Tongue (tissue), 1 donor: ENCODE measurements at regions not wholly inside any gene's neighbourhood (a gene's known extent, or its start where the extent isn't known, plus 50 kb on each side); places are given as distances from the start of the nearest gene placed in this dataset.
"Not testable (repeated sequence)": the region's sequence is repeated elsewhere in the genome, so short reads cannot be mapped to it uniquely, and the experiment has no call there.

Experiments
- DNase-seq: peaks from one replicate; pipeline ENCODE4 v3.0.0-alpha.2; 2015

DNA sequence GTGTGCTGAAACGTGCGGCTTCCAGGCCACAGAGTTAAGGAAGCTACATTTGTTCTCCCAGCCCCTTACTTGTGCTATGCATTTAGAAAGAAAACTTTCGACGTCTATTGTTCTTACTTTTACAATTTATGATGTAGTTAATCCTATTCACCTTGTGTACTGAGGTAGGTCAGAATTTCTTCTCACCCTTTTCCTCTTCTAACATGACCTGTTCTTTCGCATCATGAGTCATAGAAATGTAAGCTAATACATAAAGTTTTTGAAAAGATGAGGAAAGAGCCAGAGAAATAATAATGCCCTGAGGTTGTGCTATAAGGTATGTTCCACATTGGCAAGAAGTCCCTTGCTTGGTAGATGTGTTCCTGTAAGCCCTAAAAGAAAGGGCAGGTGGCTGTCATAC, 298.3 kb downstream of the TRIML1 start:
- no peak for DNase-seq

DNA sequence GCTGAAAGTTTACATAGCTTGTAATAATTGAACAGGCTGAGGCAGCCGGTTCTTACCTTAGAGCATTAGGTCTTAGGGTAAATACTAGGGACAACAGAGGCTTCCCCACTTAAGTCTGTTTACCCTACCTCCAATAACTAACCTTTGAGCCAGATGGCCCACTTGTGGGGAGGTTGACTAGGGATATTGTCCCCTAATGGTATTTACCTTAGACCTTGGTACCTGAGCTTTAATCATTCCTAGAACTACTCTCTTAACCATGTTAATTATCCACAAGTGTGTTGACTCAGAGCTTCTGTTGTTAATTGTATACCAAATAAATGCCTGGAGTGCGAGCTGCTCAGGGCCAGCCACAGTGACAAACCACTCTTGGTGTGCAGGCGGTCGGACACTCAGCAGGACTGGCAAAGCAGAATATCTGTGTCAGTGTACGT, 299.2 kb downstream of the TRIML1 start:
- DNase-seq: not testable (repeated sequence)

DNA sequence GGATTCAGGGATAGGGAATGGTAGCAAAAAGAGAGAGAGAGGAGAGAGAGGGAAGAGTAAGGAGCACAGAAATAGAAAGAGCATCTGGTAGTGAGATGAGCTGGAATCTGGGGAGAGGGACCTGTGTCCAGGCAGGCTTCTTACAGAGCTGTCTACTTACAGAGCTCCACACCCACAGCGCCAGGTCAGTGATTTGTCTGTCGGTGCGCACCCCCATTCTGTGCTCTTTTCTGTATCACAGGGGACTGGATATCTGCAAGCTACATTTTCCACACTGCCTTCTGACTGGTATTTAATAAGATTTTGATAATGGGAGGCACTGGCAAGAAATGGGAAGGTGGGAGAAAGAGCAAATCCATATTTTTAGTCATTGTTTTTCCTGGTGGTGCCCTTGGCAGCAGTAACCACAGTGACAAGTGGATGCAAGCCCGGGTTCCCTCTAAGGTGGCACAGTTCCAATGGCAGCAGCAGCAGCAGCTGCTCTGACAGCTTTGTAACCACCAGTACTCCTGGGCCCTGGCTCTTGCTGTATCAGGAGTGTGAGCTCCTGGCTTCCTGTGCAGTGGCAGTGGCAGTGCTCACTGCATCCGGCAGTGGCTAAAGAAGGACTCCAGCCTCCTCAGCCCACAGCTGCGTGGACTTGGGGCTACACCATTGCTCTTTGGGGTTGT, 300.5 kb downstream of the TRIML1 start:
- peak; percentile 94 for DNase-seq

DNA sequence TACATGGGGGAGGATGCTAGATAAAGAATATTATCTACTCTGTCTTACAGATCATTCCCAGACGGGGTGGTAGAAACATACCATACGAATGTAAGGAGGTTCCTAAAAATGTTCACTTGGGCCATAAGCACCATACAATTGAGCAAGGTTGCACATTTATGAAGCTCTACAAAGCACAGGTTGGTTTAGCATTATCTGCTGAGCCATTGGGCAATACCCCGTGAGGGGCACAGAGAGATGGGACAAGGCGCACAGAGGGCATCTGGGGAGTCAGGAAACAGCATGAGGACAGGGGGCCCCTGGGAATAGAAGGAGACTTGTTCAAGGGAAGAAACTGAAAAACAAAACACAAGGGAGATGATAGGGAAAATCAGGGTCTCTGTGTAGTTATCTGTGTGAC, 305.3 kb downstream of the TRIML1 start:
- no peak for DNase-seq

DNA sequence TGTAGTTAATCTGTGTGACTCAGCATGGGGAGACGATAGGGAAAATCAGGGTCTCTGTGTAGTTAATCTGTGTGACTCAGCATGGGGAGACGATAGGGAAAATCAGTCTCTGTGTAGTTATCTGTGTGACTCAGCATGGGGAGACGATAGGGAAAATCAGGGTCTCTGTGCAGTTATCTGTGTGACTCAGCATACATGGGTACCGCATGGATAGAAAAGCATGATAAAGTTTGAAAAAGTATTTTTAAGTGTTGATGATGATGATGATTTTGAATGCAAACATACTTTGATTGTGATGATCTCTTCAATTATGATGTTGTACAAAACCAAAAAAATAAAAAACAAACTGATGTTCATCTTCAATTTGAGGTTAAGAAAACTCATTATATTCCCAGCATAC, 309.8 kb downstream of the TRIML1 start:
- DNase-seq: not testable (repeated sequence)

DNA sequence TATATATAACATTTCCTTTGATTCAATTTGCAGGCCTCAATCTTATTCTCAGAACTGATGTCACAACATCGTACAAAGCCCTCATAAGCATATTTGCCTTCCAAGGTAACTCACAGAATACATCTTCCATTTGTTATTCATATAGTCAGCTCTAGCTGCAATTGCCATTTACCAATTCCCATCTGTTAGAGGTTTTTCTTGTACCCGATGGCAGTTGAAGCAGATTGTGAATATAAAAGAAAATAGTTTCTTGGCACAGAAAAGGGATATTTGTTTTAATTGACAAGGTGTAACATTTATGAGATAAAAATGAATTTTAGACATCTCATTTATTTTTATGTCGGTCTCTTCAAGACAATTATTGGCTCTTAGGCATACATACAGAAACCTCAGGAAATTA, 311.3 kb downstream of the TRIML1 start:
- DNase-seq: no peak

DNA sequence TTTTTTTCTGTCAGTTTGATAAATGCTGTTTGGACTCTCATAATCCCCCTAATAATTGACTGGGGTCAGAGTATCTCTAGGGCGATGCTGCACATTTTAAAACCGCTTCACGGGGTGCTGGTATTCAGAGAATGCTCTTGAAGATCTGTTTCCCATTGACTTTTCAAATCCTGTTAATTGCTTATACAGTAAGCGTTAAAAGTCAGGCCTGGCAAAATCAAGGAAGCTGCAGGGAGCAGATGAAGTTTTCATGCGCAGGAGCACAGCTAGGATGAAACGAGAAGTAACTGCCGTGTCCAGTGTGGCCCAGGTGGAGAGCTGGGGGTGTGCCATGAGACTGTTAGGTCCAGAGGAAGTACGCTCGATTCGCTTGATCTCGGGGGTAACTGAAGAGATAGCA, 312.9 kb downstream of the TRIML1 start:
- no peak for DNase-seq

DNA sequence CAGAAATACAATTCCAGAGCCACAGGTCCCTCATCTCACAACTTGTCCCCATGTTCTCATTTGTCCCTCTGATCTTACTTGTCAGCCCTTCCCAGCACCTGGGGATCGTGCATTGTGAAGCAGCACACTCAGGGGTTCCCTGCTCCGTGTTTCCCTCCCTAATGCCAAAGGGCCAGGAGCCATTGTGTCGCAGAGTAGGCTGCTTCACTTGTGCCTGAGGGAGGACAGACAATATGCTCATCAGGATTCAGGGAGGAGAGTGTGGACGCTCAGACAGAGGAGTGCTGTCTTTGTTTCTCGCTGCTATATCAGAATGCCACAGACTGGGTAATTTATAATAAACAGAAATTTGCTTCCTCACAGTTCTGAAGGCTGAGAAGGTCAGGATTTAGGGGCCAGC, 315.3 kb downstream of the TRIML1 start:
- no peak for DNase-seq

DNA sequence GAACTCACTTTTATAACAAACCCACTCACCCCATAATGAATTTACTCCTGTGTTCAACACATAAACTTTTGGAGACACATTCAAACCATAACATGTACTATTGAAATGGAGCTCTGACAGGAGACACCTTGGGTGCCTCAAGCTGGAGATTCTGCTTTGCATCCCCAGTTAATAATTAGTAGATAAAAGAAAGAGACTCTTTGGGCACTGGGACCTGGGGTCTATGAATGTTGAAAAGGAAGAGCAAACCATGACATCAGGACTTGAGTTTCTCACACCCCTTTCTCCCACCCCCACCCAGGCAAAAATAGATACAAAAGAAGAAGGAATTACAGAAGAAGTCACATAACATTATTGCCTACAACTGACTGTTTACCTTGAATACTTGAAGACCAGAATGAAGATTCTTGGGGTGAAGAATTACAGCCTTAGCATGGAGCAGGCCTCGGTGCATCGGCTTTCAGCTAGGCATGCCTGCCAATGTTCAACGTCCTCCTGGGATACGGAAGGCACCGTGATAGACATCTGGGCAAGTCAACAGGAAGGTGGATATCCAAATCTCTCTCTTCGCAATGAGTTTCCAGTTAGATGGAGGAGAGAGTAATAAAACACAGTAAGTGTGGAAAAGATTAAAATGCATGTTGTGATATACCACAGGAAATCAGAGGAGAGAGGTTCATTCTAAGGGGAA, 316.0 kb downstream of the TRIML1 start:
- DNase-seq: no peak

DNA sequence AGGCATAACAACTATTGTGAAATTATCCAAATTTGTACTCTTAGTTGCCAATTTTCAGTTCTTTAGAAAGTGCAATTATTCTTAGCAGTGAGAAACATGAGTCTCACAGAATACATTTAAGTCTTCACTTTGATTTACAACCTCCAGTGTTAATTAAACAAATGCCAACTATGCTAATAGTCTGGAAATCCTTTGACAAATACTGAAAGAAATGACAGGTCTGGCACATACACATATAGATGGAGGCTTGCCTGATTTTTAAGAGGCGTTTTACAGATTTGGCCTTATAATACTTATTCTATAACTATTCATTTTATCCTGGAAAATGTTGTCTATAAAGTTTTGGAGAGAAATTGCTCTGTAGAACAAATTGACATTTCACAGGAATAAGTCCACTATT, 320.1 kb downstream of the TRIML1 start:
- DNase-seq: no peak

DNA sequence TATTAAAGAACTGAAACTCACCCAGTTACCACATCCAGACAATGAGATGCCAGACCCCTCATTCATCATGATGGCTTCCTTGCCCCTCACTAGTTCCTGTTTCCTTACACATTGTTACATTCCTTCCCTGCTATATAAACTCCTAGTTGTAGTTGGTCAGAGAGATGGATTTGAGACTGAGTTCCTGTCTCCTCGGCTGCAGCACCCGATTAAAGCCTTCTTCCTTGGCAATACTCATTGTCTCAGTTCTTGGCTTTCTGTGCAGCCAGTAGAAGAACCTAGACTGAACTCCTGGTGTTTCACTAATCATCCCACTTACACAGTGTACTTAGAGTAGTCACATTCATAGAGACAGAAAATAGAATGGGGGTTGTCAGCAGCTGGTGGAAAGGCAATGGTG, 324.7 kb downstream of the TRIML1 start:
- no peak for DNase-seq

DNA sequence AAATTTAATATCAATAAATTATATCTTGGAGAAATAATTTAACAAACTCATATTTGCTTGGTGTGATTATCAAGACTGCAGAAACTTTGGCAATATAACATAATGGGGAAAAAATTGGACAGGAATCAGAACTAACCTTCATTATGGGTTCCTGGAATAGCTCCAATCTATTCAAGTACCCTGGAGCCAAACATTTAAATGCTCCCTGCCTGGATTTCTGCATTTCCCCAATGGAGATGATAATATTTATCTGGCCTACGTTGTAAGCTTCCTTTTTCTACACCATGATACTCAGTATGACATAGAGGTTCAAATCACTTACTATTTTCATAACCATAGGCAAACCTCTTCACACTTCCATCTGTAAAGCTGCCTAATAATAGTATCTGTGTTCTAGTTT, 326.8 kb downstream of the TRIML1 start:
- no peak for DNase-seq

DNA sequence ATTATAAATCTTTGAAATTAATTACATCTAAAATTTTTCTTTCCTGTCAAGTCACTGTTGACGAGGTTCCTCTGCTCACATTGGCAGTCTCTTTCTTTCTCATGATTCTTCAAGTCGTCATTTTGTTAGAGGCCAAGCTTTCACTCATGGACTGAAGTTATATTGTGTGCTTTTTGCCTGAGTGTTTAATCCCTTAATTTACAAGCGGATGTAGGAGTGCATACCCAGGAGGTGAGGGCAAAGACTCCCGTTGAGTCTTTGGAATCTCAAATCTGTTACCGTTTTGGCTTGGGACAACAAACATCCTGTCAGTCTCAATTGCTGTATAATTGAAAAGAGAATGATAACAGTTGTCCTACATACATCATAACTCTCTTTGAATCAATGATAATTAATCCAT, 345.0 kb downstream of the TRIML1 start:
- no peak for DNase-seq

DNA sequence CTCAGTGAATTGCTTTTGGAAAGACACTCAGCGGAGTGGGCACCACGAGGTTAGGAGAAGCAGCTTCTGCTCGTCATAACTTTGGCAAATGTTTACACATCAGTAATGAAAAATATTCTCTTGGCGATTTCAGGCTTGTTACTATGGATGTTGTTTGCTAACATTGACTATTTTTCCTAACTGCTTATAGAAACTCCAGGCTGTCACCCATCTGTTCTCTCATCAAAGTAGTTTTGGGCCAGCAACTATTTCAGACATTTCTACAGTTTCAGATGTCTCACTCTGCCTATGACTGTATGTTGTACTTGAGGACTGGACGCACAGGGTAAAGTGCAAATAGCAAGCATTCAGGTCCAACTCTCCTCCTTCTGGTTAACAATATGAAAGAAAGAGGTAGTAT, 346.7 kb downstream of the TRIML1 start:
- no peak for DNase-seq

DNA sequence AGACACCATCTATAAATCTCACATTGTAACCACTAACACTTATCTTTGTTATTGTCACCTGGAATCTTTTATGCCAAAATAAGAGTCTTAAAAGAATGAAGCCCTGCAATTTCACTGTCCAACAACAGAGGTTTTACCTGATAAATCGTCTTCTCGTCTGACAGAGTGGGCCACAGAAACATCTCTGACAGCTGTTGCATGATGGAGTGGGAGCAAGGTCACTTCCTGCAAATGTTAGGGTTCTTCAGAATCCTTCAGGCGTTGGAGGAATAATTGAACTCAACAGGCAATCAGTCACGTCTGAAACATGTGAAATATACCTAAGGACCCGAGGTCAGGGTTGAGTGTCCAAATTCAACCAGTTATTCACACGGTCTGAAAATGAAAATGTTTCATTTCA, 353.6 kb downstream of the TRIML1 start:
- DNase-seq: no peak

DNA sequence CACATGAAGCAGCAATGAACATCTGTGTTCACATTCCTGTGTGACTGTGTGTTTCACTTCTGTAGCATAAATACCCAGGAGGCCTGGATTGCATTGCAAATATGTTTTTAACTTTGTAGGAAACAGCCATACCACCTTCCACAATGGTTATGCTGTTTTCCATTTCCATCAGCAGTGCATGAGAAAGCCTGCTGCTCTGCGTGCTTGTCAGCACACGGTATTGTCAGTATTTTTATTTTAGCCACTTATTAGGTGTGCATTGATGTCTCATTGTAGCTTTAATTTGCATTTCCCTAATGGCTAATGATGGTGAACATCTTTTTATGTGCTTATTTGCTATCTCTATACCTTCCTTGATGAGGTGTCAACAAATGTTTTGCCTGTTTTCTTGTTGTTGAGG, 355.9 kb downstream of the TRIML1 start:
- DNase-seq: no peak

DNA sequence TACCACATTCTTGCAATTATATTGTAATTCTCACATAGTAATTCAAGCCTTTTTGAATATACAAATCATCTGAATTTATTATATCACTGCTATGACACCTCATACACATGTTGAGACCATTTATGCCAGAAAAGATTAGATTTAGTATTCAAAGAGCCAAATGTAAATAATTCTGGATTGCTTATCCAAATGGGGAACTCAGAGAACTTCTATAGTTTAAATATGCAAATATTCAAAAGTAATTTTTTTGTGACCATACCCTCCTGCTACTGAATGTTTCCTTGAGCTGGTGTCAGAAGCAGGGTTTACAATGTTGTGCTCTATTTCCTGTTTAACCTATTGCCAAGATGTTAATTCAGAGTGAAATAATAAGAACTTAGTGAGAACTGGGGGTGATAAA, 372.2 kb downstream of the TRIML1 start:
- DNase-seq: no peak

DNA sequence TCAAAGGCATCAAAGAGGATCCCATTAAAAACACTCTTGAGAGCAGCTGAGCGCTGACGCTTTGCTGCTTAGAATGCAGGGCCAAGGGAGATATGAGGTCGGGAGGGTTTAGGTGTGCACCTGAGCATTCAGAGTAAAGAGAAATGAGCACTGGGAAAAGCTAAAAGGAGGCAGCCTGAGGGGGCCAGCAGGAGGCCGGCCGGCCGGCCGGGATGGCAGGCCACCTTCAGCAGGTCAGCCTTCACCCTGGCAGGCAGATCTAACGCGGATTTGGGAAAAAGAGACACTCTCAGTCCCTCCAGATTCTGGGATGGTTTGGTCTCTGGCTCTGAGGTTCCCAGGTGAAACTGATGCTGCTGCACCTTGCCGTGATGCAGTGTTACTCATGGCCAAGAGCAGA, 393.5 kb downstream of the TRIML1 start:
- DNase-seq: no peak

DNA sequence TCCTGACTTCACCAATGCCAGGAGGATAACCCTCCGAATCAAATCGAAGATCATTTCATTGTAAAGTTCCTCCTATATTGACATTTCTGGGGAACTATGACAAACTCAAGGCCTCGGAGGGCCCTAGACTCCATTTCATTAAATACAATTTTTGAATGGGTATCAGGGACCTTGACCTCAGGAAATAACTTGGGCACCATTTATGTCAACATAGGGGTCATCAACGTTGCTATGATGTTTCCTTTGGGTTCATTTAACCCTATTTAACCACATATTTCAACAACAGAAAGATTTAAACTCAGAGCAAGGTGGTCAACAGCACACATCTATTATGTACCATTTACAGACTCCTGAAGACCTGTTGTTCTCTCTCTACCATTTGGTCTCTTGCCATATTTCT, 395.1 kb downstream of the TRIML1 start:
- no peak for DNase-seq

DNA sequence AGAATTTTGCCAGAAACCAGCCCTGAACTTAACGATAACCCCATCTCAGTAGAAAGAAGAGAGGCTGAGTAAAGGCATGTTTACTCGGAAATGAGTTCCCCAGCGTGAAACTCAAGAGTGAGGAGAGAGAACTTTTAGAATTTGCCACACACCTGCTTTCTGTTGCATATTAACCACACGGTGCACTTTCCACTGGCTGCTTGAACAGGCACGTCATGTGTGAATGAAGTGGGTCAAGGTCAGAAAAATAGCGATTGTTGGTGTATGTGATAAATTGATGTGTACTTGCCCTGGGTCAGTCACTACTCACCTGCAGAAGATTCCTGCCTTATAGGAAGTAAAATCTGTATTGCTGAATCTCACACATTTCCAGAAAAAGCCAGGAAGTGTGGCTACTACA, 395.7 kb downstream of the TRIML1 start:
- DNase-seq: no peak

DNA sequence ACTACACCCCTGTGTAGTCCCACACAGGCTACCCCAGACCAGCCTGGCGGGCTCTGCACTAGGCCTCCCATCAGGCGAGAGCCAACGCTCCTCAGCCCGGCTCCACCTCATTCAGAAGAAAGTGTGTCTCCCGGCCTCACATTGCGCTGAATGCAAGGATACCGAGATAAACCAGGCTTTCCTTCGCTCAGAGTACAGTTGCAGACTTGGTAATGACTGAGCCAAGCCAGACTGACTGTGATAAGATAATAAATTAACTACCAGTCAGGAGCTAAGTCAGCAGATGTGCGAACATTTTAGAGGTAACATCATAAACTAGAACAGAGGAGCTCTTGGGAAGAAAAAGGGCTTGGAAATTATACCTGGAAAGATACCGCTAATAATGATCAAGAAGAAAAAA, 397.6 kb downstream of the TRIML1 start:
- no peak for DNase-seq

DNA sequence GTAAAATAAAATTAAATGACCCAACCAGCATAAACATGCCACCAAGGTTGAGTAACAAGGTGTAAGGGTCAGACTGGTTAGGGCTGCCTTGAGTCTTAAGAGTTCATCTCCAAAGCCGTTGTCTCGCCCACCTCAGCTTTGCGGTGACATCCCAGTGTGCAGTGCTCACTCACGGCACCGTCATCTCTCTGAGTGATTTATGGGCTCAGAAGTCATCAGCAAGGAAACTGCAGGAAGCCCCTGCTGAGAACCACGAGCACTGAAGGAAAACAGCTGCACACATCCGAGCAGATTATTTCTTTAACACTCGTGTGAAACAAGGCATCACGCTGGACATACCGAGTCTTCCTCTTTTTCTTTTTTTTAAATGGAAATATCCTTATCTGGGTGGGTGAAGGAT, 411.1 kb downstream of the TRIML1 start:
- DNase-seq: peak; percentile 3

DNA sequence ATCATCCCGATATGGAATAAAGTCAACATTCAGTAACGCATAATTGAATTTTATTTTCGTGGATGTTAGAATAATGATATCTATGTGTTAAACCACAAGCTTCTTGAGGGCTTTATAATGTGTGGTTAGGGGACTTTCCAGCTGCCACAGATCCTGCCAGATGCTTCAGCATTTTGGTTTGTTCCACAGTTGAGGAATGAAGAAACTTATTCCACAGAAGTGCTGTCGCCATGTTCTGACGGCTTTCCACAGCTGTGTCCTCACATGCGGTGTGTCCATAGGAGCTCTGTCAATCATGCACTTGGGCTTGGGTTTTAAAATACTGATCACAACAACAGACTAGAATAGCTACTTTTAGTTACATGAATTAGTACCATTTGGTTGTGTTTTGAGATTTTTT, 411.9 kb downstream of the TRIML1 start:
- peak; percentile 53 for DNase-seq

DNA sequence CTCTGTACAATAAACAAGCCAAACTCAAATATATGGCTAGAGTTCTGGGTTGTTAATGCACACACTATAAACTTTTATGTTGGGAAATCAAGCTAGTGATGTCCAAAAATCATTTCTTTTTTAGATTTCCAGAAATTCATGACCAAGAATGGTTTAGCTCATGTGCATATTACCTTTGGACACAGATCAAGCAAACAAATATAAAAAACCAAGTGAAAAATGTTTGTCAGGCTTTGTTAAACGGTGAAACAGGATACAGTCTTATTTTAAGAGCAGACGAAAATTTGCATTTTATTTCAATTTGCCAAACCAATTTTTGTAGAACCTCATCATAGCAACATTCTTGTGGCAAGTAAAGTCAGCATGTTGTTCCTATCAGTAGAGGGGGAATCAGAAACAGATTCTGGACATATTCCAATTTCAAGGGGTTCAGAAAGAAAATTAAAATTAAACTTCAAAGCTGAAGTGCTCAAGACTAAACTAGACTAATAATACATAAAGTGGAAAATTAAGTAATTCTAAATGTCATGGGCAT, 413.6 kb downstream of the TRIML1 start:
- peak; percentile 9 for DNase-seq
